Activated CD4-positive, alpha-beta T cell treated with anti-CD3 and anti-CD28 coated beads, Interleukin-2, amount 10 ng/mL, durations not matched to agents 7 days and 5 days (primary cell): ENCODE measurements at regions not wholly inside any gene's neighbourhood (a gene's known extent, or its start where the extent isn't known, plus 50 kb on each side); places are given as distances from the start of the nearest gene placed in this dataset.
A peak's percentile ranks its signal among the peaks of the same experiment; 100 is the strongest.
"Not testable (repeated sequence)": the region's sequence is repeated elsewhere in the genome, so short reads cannot be mapped to it uniquely, and the experiment has no call there.

ENCODE experiments used
- CTCF ChIA-PET: fragments of 350-600 bp; sonication (Branson Sonifier 250); formaldehyde crosslinking; loops from one replicate; lab custom pipeline; 2021; ENCODE audit warnings: antibody characterized with exemption; lab: Charles Lee
- POLR2A ChIA-PET: fragments of 350-600 bp; sonication (Branson Sonifier 250); formaldehyde crosslinking; loops from one replicate; lab custom pipeline; 2021; ENCODE audit warnings: antibody characterized with exemption; lab: Charles Lee
- DNase-seq: peaks from one replicate; pipeline ENCODE4 v3.0.0-alpha.2; 2020
- H3K27ac Mint-ChIP-seq: one replicate; pipeline ENCODE4 v1.8.0; 2021; ENCODE audit warnings: mild to moderate bottlenecking, moderate library complexity, mixed read lengths
- H3K27me3 Mint-ChIP-seq: one replicate; pipeline ENCODE4 v1.8.0; 2021; ENCODE audit warnings: mixed read lengths
- H3K36me3 Mint-ChIP-seq: one replicate; pipeline ENCODE4 v1.8.0; 2021; ENCODE audit warnings: low read depth, mixed read lengths
- H3K4me1 Mint-ChIP-seq: one replicate; pipeline ENCODE4 v1.8.0; 2021; ENCODE audit warnings: mixed read lengths
- H3K4me3 Mint-ChIP-seq: one replicate; pipeline ENCODE4 v1.8.0; 2021; ENCODE audit warnings: mild to moderate bottlenecking, moderate library complexity, mixed read lengths
- H3K9me3 Mint-ChIP-seq: one replicate; pipeline ENCODE4 v1.8.0; 2021; ENCODE audit warnings: mixed read lengths

DNA sequence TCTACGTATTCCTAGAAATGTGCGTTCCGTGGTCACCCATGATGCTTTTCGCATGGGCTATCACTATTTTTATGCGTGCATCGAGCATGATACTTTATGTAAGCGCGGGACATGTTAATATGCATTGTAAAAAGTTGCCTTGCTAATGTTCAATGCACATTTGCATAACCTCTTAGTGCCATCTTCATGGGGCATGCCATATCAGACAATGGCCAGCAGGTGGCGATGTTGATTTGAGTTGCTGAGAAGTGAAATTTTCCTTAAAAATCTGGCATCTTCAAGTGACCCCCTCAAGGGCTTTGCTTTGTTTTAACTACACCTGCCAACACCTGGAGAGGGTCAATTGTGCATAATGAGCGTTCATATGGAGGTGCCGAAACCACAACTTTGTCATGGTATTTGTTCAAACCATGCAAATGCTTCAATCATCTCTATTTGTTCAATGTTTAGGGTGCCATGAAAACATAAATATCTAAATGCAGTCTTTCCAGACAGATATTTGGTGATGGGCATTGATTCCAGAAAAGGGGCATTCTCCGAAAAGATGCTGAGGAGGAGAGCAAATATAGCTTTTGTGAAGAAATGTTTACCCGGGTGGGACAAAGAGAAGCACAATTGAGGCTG, 833.9 kb upstream of the PRKX start:
- DNase-seq: peak; percentile 29
- H3K4me1 Mint-ChIP-seq: no peaks in the 10 kb centered on the region
- H3K27ac Mint-ChIP-seq: no peak overlapping the region
- no peaks in the 10 kb centered on the region for H3K9me3 Mint-ChIP-seq
- H3K4me3 Mint-ChIP-seq: no peak overlapping the region
- ChIA-PET CTCF (no interaction called here), POLR2A (no interaction called here)
- no peaks in the 10 kb centered on the region for H3K36me3 Mint-ChIP-seq
- no peaks in the 10 kb centered on the region for H3K27me3 Mint-ChIP-seq

GRCh38 chrX:4546178-4546577, 832.7 kb upstream of the PRKX start:
- H3K27ac Mint-ChIP-seq, H3K27me3 Mint-ChIP-seq, H3K4me3 Mint-ChIP-seq, H3K9me3 Mint-ChIP-seq, H3K4me1 Mint-ChIP-seq, POLR2A ChIA-PET, DNase-seq, CTCF ChIA-PET, H3K36me3 Mint-ChIP-seq: not testable (repeated sequence)

DNA sequence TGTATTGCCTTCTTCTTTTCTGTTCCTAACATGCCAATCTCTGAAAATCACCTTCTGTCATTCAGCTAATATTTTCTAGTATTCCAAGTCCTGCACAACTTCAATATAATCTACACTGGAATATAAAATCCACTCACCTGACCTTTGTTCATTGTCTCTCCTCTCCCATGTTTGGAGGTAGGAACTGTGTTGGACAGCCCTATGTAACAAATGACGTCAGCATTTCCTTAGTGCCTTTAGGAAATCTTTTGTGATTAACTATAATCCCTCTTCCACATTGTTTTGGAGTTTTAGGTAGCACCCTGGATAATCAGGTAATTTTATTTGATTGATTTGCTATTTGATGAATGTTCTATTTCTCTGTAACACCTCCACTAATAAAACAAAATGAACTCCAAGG, 814.8 kb upstream of the PRKX start:
- no peak for DNase-seq
- H3K9me3 Mint-ChIP-seq: no peaks in the 10 kb centered on the region
- no peaks in the 10 kb centered on the region for H3K4me1 Mint-ChIP-seq
- H3K4me3 Mint-ChIP-seq: no peak overlapping the region
- no peak overlapping the region for H3K27ac Mint-ChIP-seq
- H3K27me3 Mint-ChIP-seq: no peaks in the 10 kb centered on the region
- H3K36me3 Mint-ChIP-seq: no peaks in the 10 kb centered on the region
- CTCF ChIA-PET: no interaction called here
- POLR2A ChIA-PET: no interaction called here

DNA sequence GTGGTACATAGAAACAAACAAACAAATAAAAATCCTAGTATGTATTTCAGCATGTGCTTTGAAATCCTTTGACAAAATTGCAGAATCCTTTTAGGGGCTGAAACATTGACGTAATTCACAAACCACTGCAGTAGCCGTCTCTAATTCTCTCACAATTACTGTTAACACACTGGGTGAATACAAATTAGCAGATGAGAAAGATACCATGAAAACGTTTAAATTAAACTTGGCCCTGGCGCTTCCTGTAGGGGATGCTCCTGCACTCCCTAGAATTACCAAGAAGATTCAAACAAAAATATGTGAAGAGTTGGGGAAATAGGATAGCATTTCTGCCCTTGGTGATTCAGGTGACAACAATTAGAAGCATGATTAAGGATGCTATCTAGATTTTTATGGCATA, 772.5 kb upstream of the PRKX start:
- ChIA-PET CTCF (no interaction called here), POLR2A (no interaction called here)
- no peak overlapping the region for H3K4me3 Mint-ChIP-seq
- no peaks in the 10 kb centered on the region for H3K9me3 Mint-ChIP-seq
- H3K27me3 Mint-ChIP-seq: no peaks in the 10 kb centered on the region
- H3K4me1 Mint-ChIP-seq: no peaks in the 10 kb centered on the region
- DNase-seq: no peak
- no peak overlapping the region for H3K27ac Mint-ChIP-seq
- no peaks in the 10 kb centered on the region for H3K36me3 Mint-ChIP-seq

DNA sequence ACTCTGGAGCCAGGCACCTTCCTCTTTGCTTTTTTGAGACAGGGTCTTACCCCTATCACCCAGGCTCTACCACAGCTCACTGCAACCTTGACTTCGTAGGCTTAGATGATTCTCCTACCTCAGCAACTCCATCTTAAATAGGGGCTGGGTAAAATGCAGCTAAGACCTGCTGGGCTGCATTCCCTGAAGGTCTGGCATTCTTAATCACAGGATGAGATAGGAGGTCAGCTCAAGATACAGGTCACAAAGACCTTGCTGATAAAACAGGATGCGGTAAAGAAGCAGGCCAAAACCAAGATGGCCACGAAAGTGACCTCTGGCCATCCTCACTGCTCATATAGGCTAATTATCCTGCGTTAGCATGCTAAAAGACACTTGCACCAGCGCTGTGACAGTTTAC, 770.8 kb upstream of the PRKX start:
- Mint-ChIP-seq H3K4me1 (no peaks in the 10 kb centered on the region), H3K4me3 (no peak overlapping the region), H3K27ac (no peak overlapping the region), H3K9me3 (peaks cover 3% of the 10 kb centered on the region), H3K27me3 (no peaks in the 10 kb centered on the region), H3K36me3 (no peaks in the 10 kb centered on the region)
- ChIA-PET CTCF (no interaction called here), POLR2A (no interaction called here)
- DNase-seq: no peak

GRCh38 chrX:4451591-4451990, 738.1 kb upstream of the PRKX start:
- H3K4me3 Mint-ChIP-seq: no peak overlapping the region
- no peaks in the 10 kb centered on the region for H3K4me1 Mint-ChIP-seq
- H3K9me3 Mint-ChIP-seq: peaks cover 2% of the 10 kb centered on the region
- POLR2A ChIA-PET: no interaction called here
- no peaks in the 10 kb centered on the region for H3K36me3 Mint-ChIP-seq
- H3K27ac Mint-ChIP-seq: no peak overlapping the region
- DNase-seq: no peak
- CTCF ChIA-PET: no interaction called here
- no peaks in the 10 kb centered on the region for H3K27me3 Mint-ChIP-seq

- no peak overlapping the region for H3K27ac Mint-ChIP-seq
- no peak for DNase-seq
- peaks cover 2% of the 10 kb centered on the region for H3K9me3 Mint-ChIP-seq
- H3K27me3 Mint-ChIP-seq: no peaks in the 10 kb centered on the region
- no peaks in the 10 kb centered on the region for H3K36me3 Mint-ChIP-seq
- H3K4me3 Mint-ChIP-seq: no peak overlapping the region
- POLR2A ChIA-PET: no interaction called here
- CTCF ChIA-PET: no interaction called here
- H3K4me1 Mint-ChIP-seq: no peaks in the 10 kb centered on the region
Measured at GRCh38 chrX:4450177-4450576, 736.7 kb upstream of the PRKX start.

DNA sequence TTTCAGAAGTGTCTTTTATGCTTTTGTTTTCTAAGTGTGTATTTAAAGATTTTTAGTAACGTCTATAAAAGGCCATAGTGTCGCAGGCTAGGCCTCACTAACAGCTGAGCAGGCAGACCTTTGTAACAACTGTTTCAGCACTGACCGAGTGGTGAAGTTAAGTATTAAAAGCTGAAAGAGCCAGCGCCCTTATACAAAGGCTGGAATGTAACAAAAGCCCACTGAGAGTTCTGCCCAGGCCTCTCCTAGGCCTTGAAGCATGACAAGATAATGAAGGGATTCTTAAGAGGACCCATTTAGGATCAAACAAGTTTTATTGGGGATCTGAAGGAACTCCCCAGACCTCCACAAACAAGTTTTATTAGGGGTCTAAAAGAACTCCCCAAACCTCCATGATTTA, 722.5 kb upstream of the PRKX start:
- no peak overlapping the region for H3K4me3 Mint-ChIP-seq

GRCh38 chrX:4397471-4397870, 684.0 kb upstream of the PRKX start:
- no peaks in the 10 kb centered on the region for H3K27me3 Mint-ChIP-seq
- CTCF ChIA-PET: interaction anchor here (0.6 kb wide), 1 partner anchor 51 kb away, joined by 3 read pairs; no protein-coding TSS in a partner anchor
- DNase-seq: no peak
- H3K27ac Mint-ChIP-seq: no peak overlapping the region
- no peak overlapping the region for H3K4me3 Mint-ChIP-seq
- POLR2A ChIA-PET: no interaction called here
- no peaks in the 10 kb centered on the region for H3K36me3 Mint-ChIP-seq
- H3K9me3 Mint-ChIP-seq: peaks cover 2% of the 10 kb centered on the region
- no peaks in the 10 kb centered on the region for H3K4me1 Mint-ChIP-seq

More for the DNA sequence above, 722.5 kb upstream of the PRKX start:
- H3K9me3 Mint-ChIP-seq: no peaks in the 10 kb centered on the region
- no peaks in the 10 kb centered on the region for H3K36me3 Mint-ChIP-seq
- no peak for DNase-seq
- no peaks in the 10 kb centered on the region for H3K27me3 Mint-ChIP-seq
- no peaks in the 10 kb centered on the region for H3K4me1 Mint-ChIP-seq
- H3K27ac Mint-ChIP-seq: no peak overlapping the region
- POLR2A ChIA-PET: no interaction called here
- CTCF ChIA-PET: no interaction called here

DNA sequence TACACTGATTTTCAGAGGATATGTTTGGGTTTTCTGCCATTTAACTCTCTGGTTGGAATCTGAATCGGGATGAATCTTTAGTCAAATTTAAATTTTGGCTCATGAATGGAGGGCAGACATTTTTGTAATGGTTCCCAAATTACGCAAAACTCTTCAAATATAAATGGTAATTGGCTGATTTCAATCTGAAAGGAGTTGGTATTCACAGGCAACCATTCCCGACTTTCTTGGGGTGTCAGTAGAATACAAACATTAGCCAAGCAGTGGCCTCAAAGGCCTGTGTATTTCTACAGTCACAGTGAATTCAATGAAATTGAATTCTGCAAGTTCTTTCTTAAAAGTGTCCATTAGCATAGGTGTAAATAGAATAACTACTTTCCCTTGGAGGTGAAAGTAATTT, 668.8 kb upstream of the PRKX start:
- H3K27ac Mint-ChIP-seq: no peak overlapping the region
- ChIA-PET POLR2A (no interaction called here), CTCF (no interaction called here)
- H3K27me3 Mint-ChIP-seq: no peaks in the 10 kb centered on the region
- no peak for DNase-seq
- no peak overlapping the region for H3K4me3 Mint-ChIP-seq
- H3K4me1 Mint-ChIP-seq: no peaks in the 10 kb centered on the region
- H3K36me3 Mint-ChIP-seq: no peaks in the 10 kb centered on the region
- no peaks in the 10 kb centered on the region for H3K9me3 Mint-ChIP-seq

GRCh38 chrX:4380710-4381109, 667.3 kb upstream of the PRKX start:
- Mint-ChIP-seq H3K27ac (no peak overlapping the region), H3K36me3 (no peaks in the 10 kb centered on the region), H3K27me3 (no peaks in the 10 kb centered on the region), H3K4me3 (no peak overlapping the region), H3K9me3 (no peaks in the 10 kb centered on the region), H3K4me1 (no peaks in the 10 kb centered on the region)
- ChIA-PET CTCF (no interaction called here), POLR2A (no interaction called here)
- no peak for DNase-seq

- Mint-ChIP-seq H3K36me3 (no peaks in the 10 kb centered on the region), H3K27ac (no peak overlapping the region), H3K27me3 (no peaks in the 10 kb centered on the region), H3K9me3 (no peaks in the 10 kb centered on the region), H3K4me3 (no peak overlapping the region), H3K4me1 (no peaks in the 10 kb centered on the region)
- DNase-seq: no peak
- POLR2A ChIA-PET: no interaction called here
- CTCF ChIA-PET: no interaction called here
Measured at GRCh38 chrX:4379071-4379470, 665.6 kb upstream of the PRKX start.

- CTCF ChIA-PET: no interaction called here
- DNase-seq: no peak
- H3K9me3 Mint-ChIP-seq: no peaks in the 10 kb centered on the region
Measured at GRCh38 chrX:4373791-4374190, 660.3 kb upstream of the PRKX start.

DNA sequence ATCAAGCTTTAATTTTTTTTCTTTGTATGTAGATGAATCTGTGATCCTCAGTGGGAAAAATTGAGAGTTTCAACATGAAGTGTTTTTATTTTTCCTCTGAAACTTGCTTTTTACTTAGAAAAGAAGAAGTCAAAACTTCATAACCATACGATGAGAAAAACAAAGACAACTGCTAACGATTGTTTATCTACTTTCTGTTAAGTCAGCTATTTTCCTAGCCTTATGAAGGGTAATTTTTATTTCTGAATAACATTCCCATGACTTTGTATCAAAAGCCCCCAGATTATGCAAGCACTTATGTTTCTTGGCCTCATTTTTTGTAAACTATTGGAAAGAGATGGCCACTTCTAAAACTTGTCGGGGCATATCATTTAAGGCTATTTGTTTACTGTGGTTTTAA, 645.1 kb upstream of the PRKX start:
- Mint-ChIP-seq H3K4me3 (no peak overlapping the region), H3K9me3 (no peaks in the 10 kb centered on the region), H3K36me3 (no peaks in the 10 kb centered on the region), H3K4me1 (no peaks in the 10 kb centered on the region), H3K27ac (no peak overlapping the region), H3K27me3 (no peaks in the 10 kb centered on the region)
- DNase-seq: no peak
- ChIA-PET CTCF (interaction anchor here (0.6 kb wide), 1 partner anchor 20 kb away, joined by 3 read pairs; no protein-coding TSS in a partner anchor), POLR2A (no interaction called here)

More at GRCh38 chrX:4373791-4374190, 660.3 kb upstream of the PRKX start:
- Mint-ChIP-seq H3K4me3 (no peak overlapping the region), H3K27me3 (no peaks in the 10 kb centered on the region), H3K36me3 (no peaks in the 10 kb centered on the region), H3K27ac (no peak overlapping the region), H3K4me1 (no peaks in the 10 kb centered on the region)
- POLR2A ChIA-PET: no interaction called here
